Neural cell (in vitro differentiated cells): ENCODE measurements at regions not wholly inside any gene's neighbourhood (a gene's known extent, or its start where the extent isn't known, plus 50 kb on each side); places are given as distances from the start of the nearest gene placed in this dataset.

Experiments used
- CTCF ChIP-seq: fragments of 450-650 bp; IDR thresholded peaks from 2 replicates; pipeline ENCODE4 v1.5.1; 2014; ENCODE audit warnings: antibody characterized with exemption, mild to moderate bottlenecking, moderate library complexity; ENCODE audit not compliant: poor library complexity, severe bottlenecking
- POLR2AphosphoS5 ChIP-seq: IDR thresholded peaks from 2 replicates; pipeline ENCODE4 v1.6.1; 2012
- TF ChIP-seq, protein P1 (sequence below): IDR thresholded peaks from 2 replicates; pipeline ENCODE4 v1.6.1; 2012; ENCODE audit warnings: borderline replicate concordance

DNA sequence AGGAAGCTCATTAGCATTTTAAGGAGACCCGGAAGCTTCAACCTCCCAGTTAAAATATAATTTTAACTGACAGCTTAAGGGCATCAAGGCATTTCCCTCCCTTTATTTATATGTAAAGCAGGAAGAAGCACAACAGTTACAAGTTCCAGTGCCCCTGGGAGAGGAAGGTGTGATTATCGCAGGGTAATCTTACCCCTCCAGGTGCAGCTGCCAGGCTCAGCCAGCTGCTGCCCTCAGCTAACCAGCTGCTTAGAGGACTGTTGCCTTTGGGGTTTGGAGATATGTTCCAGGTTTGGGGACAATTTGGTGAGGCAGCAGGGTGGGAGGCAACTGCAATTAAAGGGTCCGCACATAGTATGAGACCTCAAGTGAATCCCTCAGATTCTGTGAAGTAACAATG lies 55.3 kb upstream of the SETBP1 start:
- no peak for TF ChIP-seq POLR2AphosphoS5
- TF ChIP-seq, protein P1, sequence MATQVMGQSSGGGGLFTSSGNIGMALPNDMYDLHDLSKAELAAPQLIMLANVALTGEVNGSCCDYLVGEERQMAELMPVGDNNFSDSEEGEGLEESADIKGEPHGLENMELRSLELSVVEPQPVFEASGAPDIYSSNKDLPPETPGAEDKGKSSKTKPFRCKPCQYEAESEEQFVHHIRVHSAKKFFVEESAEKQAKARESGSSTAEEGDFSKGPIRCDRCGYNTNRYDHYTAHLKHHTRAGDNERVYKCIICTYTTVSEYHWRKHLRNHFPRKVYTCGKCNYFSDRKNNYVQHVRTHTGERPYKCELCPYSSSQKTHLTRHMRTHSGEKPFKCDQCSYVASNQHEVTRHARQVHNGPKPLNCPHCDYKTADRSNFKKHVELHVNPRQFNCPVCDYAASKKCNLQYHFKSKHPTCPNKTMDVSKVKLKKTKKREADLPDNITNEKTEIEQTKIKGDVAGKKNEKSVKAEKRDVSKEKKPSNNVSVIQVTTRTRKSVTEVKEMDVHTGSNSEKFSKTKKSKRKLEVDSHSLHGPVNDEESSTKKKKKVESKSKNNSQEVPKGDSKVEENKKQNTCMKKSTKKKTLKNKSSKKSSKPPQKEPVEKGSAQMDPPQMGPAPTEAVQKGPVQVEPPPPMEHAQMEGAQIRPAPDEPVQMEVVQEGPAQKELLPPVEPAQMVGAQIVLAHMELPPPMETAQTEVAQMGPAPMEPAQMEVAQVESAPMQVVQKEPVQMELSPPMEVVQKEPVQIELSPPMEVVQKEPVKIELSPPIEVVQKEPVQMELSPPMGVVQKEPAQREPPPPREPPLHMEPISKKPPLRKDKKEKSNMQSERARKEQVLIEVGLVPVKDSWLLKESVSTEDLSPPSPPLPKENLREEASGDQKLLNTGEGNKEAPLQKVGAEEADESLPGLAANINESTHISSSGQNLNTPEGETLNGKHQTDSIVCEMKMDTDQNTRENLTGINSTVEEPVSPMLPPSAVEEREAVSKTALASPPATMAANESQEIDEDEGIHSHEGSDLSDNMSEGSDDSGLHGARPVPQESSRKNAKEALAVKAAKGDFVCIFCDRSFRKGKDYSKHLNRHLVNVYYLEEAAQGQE, result no peak
- TF ChIP-seq CTCF, result no peak
